Lower leg skin (tissue), 4 donors: ENCODE measurements at regions not wholly inside any gene's neighbourhood (a gene's known extent, or its start where the extent isn't known, plus 50 kb on each side); places are given as distances from the start of the nearest gene placed in this dataset.

ENCODE experiments used
- DNase-seq, 2 donors: peaks; one replicate each; pipeline ENCODE4 v3.0.0-alpha.2; 2019; ENCODE audit warnings: low spot score in 2 of 2
- H3K4me3 ChIP-seq: fragments of 200-600 bp; sonication (generic); 2 replicates; pipeline ENCODE4 v1.5.1; 2017; ENCODE audit warnings: mild to moderate bottlenecking, low read depth; ENCODE audit not compliant: poor library complexity, severe bottlenecking
- POLR2A ChIP-seq, 2 donors: fragments of 450-650 bp; IDR thresholded peaks; one replicate each; pipeline ENCODE4 v1.6.1; 2016 to 2017; ENCODE audit warnings: antibody characterized with exemption in 2 of 2, mild to moderate bottlenecking in 1 of 2, moderate library complexity in 1 of 2
- WGBS, 2 donors: methylation state at CpG; one replicate each; pipeline ENCODE4 v1.1.5; 2018; 5-methylcytosine and 5-hydroxymethylcytosine counted together
- intact Hi-C: fragments of 100-400 bp; cut with DNase I; formaldehyde crosslinking; loops from one replicate; pipeline ENCODE4 v1.15.0; 2023; ENCODE audit warnings: low total_unique reads
- TF ChIP-seq, protein P1 (sequence below), 3 donors: fragments of 450-650 bp; IDR thresholded peaks; one replicate each; pipeline ENCODE4 v1.5.1; 2016; ENCODE audit warnings: antibody characterized with exemption in 3 of 3, mild to moderate bottlenecking in 3 of 3, moderate library complexity in 2 of 3

- intact Hi-C loops, result no loop called here
Observed at GRCh38 chr20:2228926-2229325, 66.9 kb upstream of the TGM3 start.

GRCh38 chr20:2230726-2231488, 64.9 kb upstream of the TGM3 start:
- DNase-seq, result no peak
- TF ChIP-seq, protein P1, sequence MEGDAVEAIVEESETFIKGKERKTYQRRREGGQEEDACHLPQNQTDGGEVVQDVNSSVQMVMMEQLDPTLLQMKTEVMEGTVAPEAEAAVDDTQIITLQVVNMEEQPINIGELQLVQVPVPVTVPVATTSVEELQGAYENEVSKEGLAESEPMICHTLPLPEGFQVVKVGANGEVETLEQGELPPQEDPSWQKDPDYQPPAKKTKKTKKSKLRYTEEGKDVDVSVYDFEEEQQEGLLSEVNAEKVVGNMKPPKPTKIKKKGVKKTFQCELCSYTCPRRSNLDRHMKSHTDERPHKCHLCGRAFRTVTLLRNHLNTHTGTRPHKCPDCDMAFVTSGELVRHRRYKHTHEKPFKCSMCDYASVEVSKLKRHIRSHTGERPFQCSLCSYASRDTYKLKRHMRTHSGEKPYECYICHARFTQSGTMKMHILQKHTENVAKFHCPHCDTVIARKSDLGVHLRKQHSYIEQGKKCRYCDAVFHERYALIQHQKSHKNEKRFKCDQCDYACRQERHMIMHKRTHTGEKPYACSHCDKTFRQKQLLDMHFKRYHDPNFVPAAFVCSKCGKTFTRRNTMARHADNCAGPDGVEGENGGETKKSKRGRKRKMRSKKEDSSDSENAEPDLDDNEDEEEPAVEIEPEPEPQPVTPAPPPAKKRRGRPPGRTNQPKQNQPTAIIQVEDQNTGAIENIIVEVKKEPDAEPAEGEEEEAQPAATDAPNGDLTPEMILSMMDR (IDR thresholded peaks at IDR 0.05), result no peak
- TF ChIP-seq POLR2A (IDR thresholded peaks at IDR 0.05), result no peak
- no peak overlapping the region for H3K4me3 ChIP-seq
- 80% methylated on average over 8 of the region's 8 CpGs for WGBS, 2 donors
- intact Hi-C loops, result no loop called here

More at GRCh38 chr20:2228926-2229325, 66.9 kb upstream of the TGM3 start:
- no peak overlapping the region for H3K4me3 ChIP-seq
- TF ChIP-seq, protein P1 (IDR thresholded peaks at IDR 0.05), result no peak
- no peak for TF ChIP-seq POLR2A (IDR thresholded peaks at IDR 0.05)
- 79 to 81% methylated on average over 5 of the region's 5 CpGs for WGBS, 2 donors
- no peak for DNase-seq

- intact Hi-C loops, result no loop called here
- no peak for TF ChIP-seq POLR2A (IDR thresholded peaks at IDR 0.05)
- TF ChIP-seq, protein P1 (IDR thresholded peaks at IDR 0.05), result no peak
- no peak overlapping the region for H3K4me3 ChIP-seq
- DNase-seq, result no peak
- 96 to 97% methylated on average over 7 of the region's 7 CpGs for WGBS, 2 donors
Observed at GRCh38 chr20:2231701-2232100, 64.1 kb upstream of the TGM3 start.

DNA sequence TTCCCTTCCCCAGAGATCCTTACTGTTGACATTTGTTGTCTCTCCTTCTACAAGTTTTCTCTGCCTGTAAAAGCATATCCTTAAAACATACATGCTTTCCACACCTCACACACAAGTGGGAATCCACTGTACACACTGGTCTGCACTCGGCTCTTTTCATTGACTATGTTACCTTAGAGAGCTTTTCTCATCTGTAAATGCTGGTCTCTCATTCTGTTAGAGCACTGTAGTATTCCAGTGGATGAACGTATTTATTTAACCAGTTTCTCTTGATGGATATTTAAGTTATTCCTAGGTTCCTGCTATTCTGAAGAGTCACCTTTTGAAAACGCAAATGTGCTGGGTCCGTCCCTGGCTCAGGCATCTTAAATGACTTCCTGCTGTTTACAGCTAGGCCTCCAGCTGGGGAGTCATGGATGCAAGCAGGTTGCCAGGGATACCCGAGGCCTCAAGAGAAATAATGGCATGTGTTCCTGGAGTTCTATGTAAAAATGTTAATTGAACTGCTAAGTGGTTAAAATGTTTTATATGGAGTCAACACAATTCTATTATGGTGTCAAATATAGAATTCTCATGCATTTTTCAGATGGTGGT, 61.1 kb upstream of the TGM3 start:
- 52 to 61% methylated on average over 5 of the region's 5 CpGs for WGBS, 2 donors
- no peak for DNase-seq
- no peak overlapping the region for H3K4me3 ChIP-seq
- intact Hi-C loops, result no loop called here
- no peak for TF ChIP-seq POLR2A (IDR thresholded peaks at IDR 0.05)
- TF ChIP-seq, protein P1 (IDR thresholded peaks at IDR 0.05), result no peak

DNA sequence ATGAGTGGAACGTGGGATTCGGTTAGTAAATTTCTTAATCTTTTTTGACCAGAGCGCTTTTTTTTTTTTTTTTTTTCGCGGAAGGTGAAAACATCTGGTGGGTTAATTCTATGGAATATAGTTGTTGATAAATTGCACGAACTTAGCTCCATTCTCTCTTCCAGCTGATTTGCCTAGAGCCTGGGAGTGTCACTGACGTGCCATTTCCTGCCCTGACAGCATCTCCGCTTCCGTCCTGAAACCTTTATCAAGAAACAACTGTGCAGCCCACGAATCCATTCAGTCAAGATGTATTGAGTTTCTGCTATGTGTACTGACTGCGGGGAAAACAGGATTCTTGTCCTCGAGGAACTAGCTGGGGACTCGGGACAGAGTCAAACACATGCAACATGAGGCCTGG, 59.5 kb upstream of the TGM3 start:
- no peak overlapping the region for H3K4me3 ChIP-seq
- 48 to 52% methylated on average over 13 of the region's 13 CpGs for WGBS, 2 donors
- intact Hi-C loops, result no loop called here
- TF ChIP-seq POLR2A (IDR thresholded peaks at IDR 0.05), result no peak
- TF ChIP-seq, protein P1 (IDR thresholded peaks at IDR 0.05), result no peak
- DNase-seq, result no peak
